Endothelial cell of umbilical vein (primary cell): ENCODE measurements at regions not wholly inside any gene's neighbourhood (a gene's known extent, or its start where the extent isn't known, plus 50 kb on each side); places are given as distances from the start of the nearest gene placed in this dataset.

Experiments
- BruUV-seq: library from RNA; stranded (reverse); fragments of 400-500 nt; replicated peaks from 2 replicates; lab custom pipeline; 2021; lab: Mats Ljungman, UMichigan
- CTCF ChIA-PET: fragments of 300-600, 350-600 bp; sonication (Branson Sonifier 250); formaldehyde crosslinking; loops from one replicate; lab custom pipeline; 2021; ENCODE audit warnings: antibody characterized with exemption, inconsistent platforms; lab: Charles Lee
- POLR2A ChIA-PET: fragments of 300-600, 350-600 bp; sonication (Branson Sonifier 250); formaldehyde crosslinking; loops from one replicate; lab custom pipeline; 2021; ENCODE audit warnings: antibody characterized with exemption, inconsistent platforms; lab: Charles Lee
- DNase-seq: peaks from one replicate; pipeline ENCODE4 v3.0.0-alpha.2; 2011; ENCODE audit warnings: low read depth, low spot score
- FAIRE-seq: peaks from 2 replicates; lab custom pipeline; 2011; peaks lifted over from hg19 to GRCh38; lab: Jason Lieb, UNC
- H2AFZ ChIP-seq: 2 replicates; pipeline ENCODE4 v1.6.0; 2012; ENCODE audit warnings: low read depth, low read length, control low read depth, inconsistent platforms
- H3K27ac ChIP-seq: 2 replicates; pipeline ENCODE4 v1.5.1; 2011; ENCODE audit warnings: low read depth, mild to moderate bottlenecking, control low read depth, low read length, moderate library complexity; ENCODE audit not compliant: insufficient read depth
- H3K27me3 ChIP-seq, 2 experiments: 2 replicates each; pipeline versions ENCODE4 v1.6.0 to v1.6.1; 2011; ENCODE audit warnings: low read length in 2 of 2, mixed read lengths in 1 of 2; ENCODE audit not compliant: control insufficient read depth in 2 of 2, insufficient read depth in 2 of 2
- H3K36me3 ChIP-seq, 2 experiments: 2 replicates in 1 of 2; 3 replicates in 1 of 2; pipeline ENCODE4 v1.5.1; 2011; ENCODE audit warnings: low read length in 2 of 2, mild to moderate bottlenecking in 1 of 2, moderate library complexity in 1 of 2; ENCODE audit not compliant: control insufficient read depth in 2 of 2, insufficient read depth in 2 of 2; ENCODE audit errors: extremely low read depth in 1 of 2
- H3K4me1 ChIP-seq: 3 replicates; pipeline ENCODE4 v1.5.1; 2011; ENCODE audit warnings: mild to moderate bottlenecking, low read length; ENCODE audit not compliant: control insufficient read depth, insufficient read depth; ENCODE audit errors: extremely low read depth
- H3K4me2 ChIP-seq: 2 replicates; pipeline ENCODE4 v1.6.1; 2011; ENCODE audit warnings: low read length, control low read depth, mixed read lengths; ENCODE audit not compliant: insufficient read depth
- H3K4me3 ChIP-seq, 3 experiments: fragments of 200-600 bp in 1 of 3; sonication (generic), shearing (Covaris generic) in 1 of 3; replicated peaks in 1 of 3; 2 replicates each; pipeline ENCODE4 v1.5.1; 2011 to 2016; ENCODE audit warnings: control low read depth in 3 of 3, low read length in 3 of 3, mild to moderate bottlenecking in 2 of 3, inconsistent platforms in 1 of 3, low read depth in 1 of 3, moderate library complexity in 1 of 3; ENCODE audit not compliant: insufficient read depth in 1 of 3
- H3K79me2 ChIP-seq: 2 replicates; pipeline ENCODE4 v1.6.0; 2012; ENCODE audit warnings: low read length, inconsistent platforms; ENCODE audit not compliant: control insufficient read depth, insufficient read depth
- H3K9ac ChIP-seq: replicated peaks from 2 replicates; pipeline ENCODE3; 2011; ENCODE audit warnings: low read length, control low read depth; ENCODE audit not compliant: insufficient read depth; ENCODE audit errors: extremely low read depth
- H3K9me1 ChIP-seq: replicated peaks from 3 replicates; pipeline ENCODE4 v1.6.0; 2011; ENCODE audit warnings: mild to moderate bottlenecking, low read length; ENCODE audit not compliant: control insufficient read depth, insufficient read depth; ENCODE audit errors: extremely low read depth
- H3K9me3 ChIP-seq: replicated peaks from 2 replicates; pipeline ENCODE4 v1.5.1; 2012; ENCODE audit warnings: low read length, inconsistent platforms; ENCODE audit not compliant: control insufficient read depth, insufficient read depth
- H4K20me1 ChIP-seq: replicated peaks from 2 replicates; pipeline ENCODE3; 2011; ENCODE audit warnings: mild to moderate bottlenecking, low read length; ENCODE audit not compliant: control insufficient read depth, insufficient read depth; ENCODE audit errors: extremely low read depth
- CTCF ChIP-seq, 2 donors: IDR thresholded peaks; 1 replicate in 1 of 2; 2 replicates in 1 of 2; pipeline ENCODE4 v1.5.1; 2011; ENCODE audit warnings: low read length in 2 of 2, mild to moderate bottlenecking in 2 of 2, moderate library complexity in 2 of 2, control low read depth in 1 of 2, inconsistent platforms in 1 of 2, low read depth in 1 of 2; ENCODE audit not compliant: insufficient read depth in 1 of 2; ENCODE audit errors: extremely low read depth in 1 of 2
- EZH2 ChIP-seq: IDR thresholded peaks from 2 replicates; pipeline ENCODE4 v1.6.1; 2012; ENCODE audit warnings: borderline replicate concordance, low read depth, mild to moderate bottlenecking, moderate library complexity, low read length, inconsistent platforms; ENCODE audit not compliant: severe bottlenecking
- FOS ChIP-seq: IDR thresholded peaks from 2 replicates; pipeline ENCODE4 v1.6.1; 2011; ENCODE audit warnings: mild to moderate bottlenecking, low read length, moderate library complexity, borderline replicate concordance; ENCODE audit not compliant: insufficient read depth
- GATA2 ChIP-seq: IDR thresholded peaks from 2 replicates; pipeline ENCODE4 v1.7.0; 2011; ENCODE audit warnings: low read depth, mild to moderate bottlenecking, moderate library complexity, mixed read lengths, low read length; ENCODE audit not compliant: insufficient read length, insufficient read depth
- JUN ChIP-seq: IDR thresholded peaks from 2 replicates; pipeline ENCODE4 v1.6.1; 2011; ENCODE audit warnings: borderline replicate concordance, low read depth; ENCODE audit not compliant: insufficient read length, insufficient read depth
- MAX ChIP-seq: IDR thresholded peaks from 2 replicates; pipeline ENCODE4 v1.6.1; 2011; ENCODE audit not compliant: insufficient read depth, insufficient read length
- MYC ChIP-seq: IDR thresholded peaks from one replicate; pipeline ENCODE4 v1.6.1; 2011; ENCODE audit warnings: mild to moderate bottlenecking, low read depth, low read length
- POLR2A ChIP-seq: IDR thresholded peaks from 2 replicates; pipeline ENCODE4 v1.6.1; 2012; ENCODE audit warnings: low read depth, mild to moderate bottlenecking, control low read depth, low read length
- POLR2AphosphoS5 ChIP-seq: IDR thresholded peaks from 2 replicates; pipeline ENCODE4 v1.6.1; 2012; ENCODE audit warnings: low read depth, mild to moderate bottlenecking, control low read depth, low read length, moderate library complexity; ENCODE audit not compliant: insufficient read depth
- dilution Hi-C: fragments of 300-500 bp; cut with MboI; formaldehyde crosslinking; loops from one replicate; pipeline ENCODE4 v1.15.0; 2019; ENCODE audit warnings: low sequenced_read_pairs; ENCODE audit not compliant: extremely low pct_ligation_motif_present
- intact Hi-C: fragments of 100-400 bp; cut with micrococcal nuclease; formaldehyde crosslinking; loops from one replicate; pipeline ENCODE4 v1.10.0; 2022

GRCh38 chr20:10953437-10953836 lies 279.6 kb upstream of the JAG1 start:
- CTCF ChIA-PET, result no interaction called here
- TF ChIP-seq EZH2 (no peak), POLR2A (no peak), JUN (no peak), POLR2AphosphoS5 (no peak), CTCF (IDR thresholded peaks at IDR 0.05; ENCODE audit: extremely low read depth in 1 of 2, insufficient read depth in 1 of 2, low read depth in 1 of 2, low read length in 2 of 2) (no peak), MYC (no peak), MAX (no peak), GATA2 (no peak), FOS (no peak)
- POLR2A ChIA-PET, result no interaction called here
- Histone ChIP-seq H3K9ac (no peak overlapping the region), H3K27me3 (no peaks in the 10 kb centered on the region), H2AFZ (no peak overlapping the region), H3K79me2 (no peaks in the 10 kb centered on the region), H3K4me1 (no peaks in the 10 kb centered on the region), H3K9me1 (no peaks in the 10 kb centered on the region), H3K36me3 (no peaks in the 10 kb centered on the region), H4K20me1 (no peaks in the 10 kb centered on the region), H3K4me2 (no peak overlapping the region), H3K9me3 (no peaks in the 10 kb centered on the region), H3K27ac (no peak overlapping the region), H3K4me3 (no peak overlapping the region)
- no TSS peak for BruUV-seq
- no peak for DNase-seq
- no peak for FAIRE-seq
- intact Hi-C loops, result no loop called here
- dilution Hi-C loops, result no loop called here
